K562 (cell line): ENCODE measurements at regions not wholly inside any gene's neighbourhood (a gene's known extent, or its start where the extent isn't known, plus 50 kb on each side); places are given as distances from the start of the nearest gene placed in this dataset.

Experiments
- ATAC-seq: fragments of 200-7000 bp; cut with Tn5 transposase; 3 replicates; pipeline ENCODE4 v1.9.1; 2020; ENCODE audit warnings: moderate library complexity
- BruUV-seq: library from RNA; stranded (reverse); fragments of 400-500 nt; replicated peaks from 2 replicates; lab custom pipeline; 2021; lab: Mats Ljungman, UMichigan
- CTCF ChIA-PET: fragments of 300-600 bp; formaldehyde crosslinking; extraction: SDS; loops from one replicate; lab custom pipeline; 2021; ENCODE audit warnings: low intra/inter-chr PET ratio; lab: Yijun Ruan, JAX
- POLR2A ChIA-PET: fragments of 300-600, 350-650 bp; sonication (Branson Sonifier 250); formaldehyde crosslinking; extraction: SDS; loops from one replicate; lab custom pipeline; 2021; ENCODE audit warnings: antibody characterized with exemption, inconsistent platforms; lab: Yijun Ruan, JAX
- DNase-seq, 4 experiments: peaks; one replicate each; pipeline versions ENCODE4 v3.0.0 to v3.0.0-alpha.2; 2011 to 2018; ENCODE audit warnings: low spot score in 3 of 4, mixed read lengths in 3 of 4; ENCODE audit errors: extremely low read depth in 1 of 4
- FAIRE-seq: peaks from 2 replicates; lab custom pipeline; 2011; peaks lifted over from hg19 to GRCh38; lab: Jason Lieb, UNC
- H2AFZ ChIP-seq: 2 replicates; pipeline ENCODE4 v1.6.0; 2011; ENCODE audit warnings: low read depth, low read length, control low read depth, inconsistent platforms
- H3K27ac ChIP-seq: fragments of 200-600 bp; 3 replicates; pipeline ENCODE4 v1.8.0; 2011; ENCODE audit warnings: low read depth, mild to moderate bottlenecking, control low read depth, inconsistent platforms, low read length, moderate library complexity, mixed read lengths; ENCODE audit errors: extremely low read depth
- H3K27me3 ChIP-seq, 2 experiments: fragments of 300-600 bp in 1 of 2; 2 replicates in 1 of 2; 3 replicates in 1 of 2; pipeline versions ENCODE4 v1.6.0 to v1.8.0; 2011; ENCODE audit warnings: inconsistent platforms in 2 of 2, low read length in 2 of 2, mild to moderate bottlenecking in 1 of 2, mixed read lengths in 1 of 2, moderate library complexity in 1 of 2; ENCODE audit not compliant: control insufficient read depth in 2 of 2, insufficient read depth in 2 of 2
- H3K36me3 ChIP-seq: fragments of 300-600 bp; 3 replicates; pipeline ENCODE4 v1.8.0; 2011; ENCODE audit warnings: mild to moderate bottlenecking, low read length, inconsistent platforms; ENCODE audit not compliant: control insufficient read depth, insufficient read depth
- H3K4me1 ChIP-seq, 2 experiments: fragments of 200-600 bp in 1 of 2; replicated peaks in 1 of 2; 2 replicates in 1 of 2; 3 replicates in 1 of 2; pipeline versions ENCODE4 v1.5.1 to v1.8.0; 2011; ENCODE audit warnings: inconsistent platforms in 2 of 2, low read length in 2 of 2, mild to moderate bottlenecking in 1 of 2, mixed read lengths in 1 of 2, moderate library complexity in 1 of 2; ENCODE audit not compliant: control insufficient read depth in 2 of 2, insufficient read depth in 2 of 2
- H3K4me2 ChIP-seq: 2 replicates; pipeline ENCODE4 v1.6.1; 2011; ENCODE audit warnings: low read length, control low read depth, inconsistent platforms, mixed read lengths; ENCODE audit not compliant: insufficient read depth
- H3K4me3 ChIP-seq: fragments of 200-600 bp; sonication (generic), shearing (Covaris generic); 2 replicates; pipeline ENCODE4 v1.5.1; 2016; ENCODE audit warnings: control low read depth, inconsistent platforms
- H3K79me2 ChIP-seq: fragments of 200-600 bp; 3 replicates; pipeline ENCODE4 v1.8.0; 2011; ENCODE audit warnings: low read length, inconsistent platforms; ENCODE audit not compliant: control insufficient read depth, insufficient read depth
- H3K9ac ChIP-seq, 2 experiments: 2 replicates each; pipeline versions ENCODE4 v1.6.0 to v1.6.1; 2011; ENCODE audit warnings: low read depth in 2 of 2, low read length in 2 of 2, control low read depth in 1 of 2, inconsistent platforms in 1 of 2, mild to moderate bottlenecking in 1 of 2, mixed read lengths in 1 of 2; ENCODE audit not compliant: insufficient read depth in 1 of 2
- H3K9me1 ChIP-seq: one replicate; pipeline ENCODE4 v1.6.0; 2011; ENCODE audit warnings: inconsistent platforms, mild to moderate bottlenecking, low read length, moderate library complexity; ENCODE audit not compliant: control insufficient read depth, insufficient read depth
- H3K9me3 ChIP-seq: replicated peaks from 2 replicates; pipeline ENCODE4 v1.5.1; 2011; ENCODE audit warnings: low read depth, low read length, inconsistent platforms; ENCODE audit not compliant: control insufficient read depth, insufficient read depth
- H4K20me1 ChIP-seq: replicated peaks from 2 replicates; pipeline ENCODE4 v1.6.1; 2011; ENCODE audit warnings: low read length, inconsistent platforms, mixed read lengths; ENCODE audit not compliant: control insufficient read depth, insufficient read depth
- ZBTB11 ChIP-seq, 3 experiments: fragments of 200-800 bp in 1 of 3; fragments of 250-450 bp in 1 of 3; fragments of 450-650 bp in 1 of 3; sonication (Bioruptor Pico) in 1 of 3; sonication (Bioruptor generic) in 1 of 3; formaldehyde crosslinking in 1 of 3; IDR thresholded peaks; 2 replicates each; pipeline versions ENCODE4 v1.6.1 to v1.8.0; 2016 to 2022; ENCODE audit warnings: mild to moderate bottlenecking in 2 of 3, missing genetic modification characterization in 2 of 3, missing compliant biosample characterization in 1 of 3, moderate library complexity in 1 of 3
- ZZZ3 ChIP-seq: fragments of 450-650 bp; IDR thresholded peaks from 2 replicates; pipeline ENCODE4 v1.6.1; 2016; ENCODE audit warnings: antibody characterized with exemption, mild to moderate bottlenecking, moderate library complexity
- WGBS: fragments of 100-300 bp; shearing (Covaris generic); methylation state at CpG from one replicate; pipeline ENCODE4 v1.1.6; 2016; ENCODE audit warnings: low coverage, mixed read lengths; ENCODE audit not compliant: insufficient coverage; ENCODE audit errors: missing lambda C conversion rate; 5-methylcytosine and 5-hydroxymethylcytosine counted together
- in situ Hi-C: fragments of 300-500 bp; cut with MboI; formaldehyde crosslinking; loops from 4 replicates; pipeline ENCODE4 v1.15.0; 2018; ENCODE audit warnings: inconsistent platforms, mixed read lengths
- intact Hi-C: fragments of 100-400 bp; cut with micrococcal nuclease; formaldehyde crosslinking; loops from 2 replicates; pipeline ENCODE4 v1.14.2; 2022

GRCh38 chr20:54324041-54324440, 116.2 kb downstream of the PFDN4 start:
- no peak for TF ChIP-seq ZZZ3
- peak in 1 of 3 experiments; percentile 62; a peak in 2 of 6 replicates for TF ChIP-seq ZBTB11 (CRISPR knock-in tag; IDR thresholded peaks at IDR 0.05)
- in situ Hi-C loops (no loop called here), intact Hi-C loops (no loop called here)
- Histone ChIP-seq H3K4me2 (no peak overlapping the region), H3K79me2 (no peaks in the 10 kb centered on the region), H4K20me1 (no peaks in the 10 kb centered on the region), H3K4me1 (no peaks in the 10 kb centered on the region), H3K27me3 (no peaks in the 10 kb centered on the region), H3K9me3 (no peaks in the 10 kb centered on the region), H3K9me1 (no peaks in the 10 kb centered on the region), H2AFZ (no peak overlapping the region), H3K9ac (no peak overlapping the region), H3K36me3 (no peaks in the 10 kb centered on the region), H3K4me3 (no peak overlapping the region), H3K27ac (no peak overlapping the region)
- no TSS peak for BruUV-seq
- DNase-seq, result no peak
- ChIA-PET POLR2A (interaction anchor here (0.8 kb wide), 1 partner anchor 42 kb away, joined by 3 read pairs; no protein-coding TSS in a partner anchor), CTCF (no interaction called here)
- no peak for FAIRE-seq
- no peak for ATAC-seq
- 0% methylated on average over 4 of the region's 4 CpGs for WGBS
